AG08396 (cell line): ENCODE measurements at regions not wholly inside any gene's neighbourhood (a gene's known extent, or its start where the extent isn't known, plus 50 kb on each side); places are given as distances from the start of the nearest gene placed in this dataset.

Source experiments
- DNase-seq: peaks from one replicate; pipeline ENCODE4 v3.0.0; 2012; ENCODE audit warnings: low spot score, mixed read lengths

DNA sequence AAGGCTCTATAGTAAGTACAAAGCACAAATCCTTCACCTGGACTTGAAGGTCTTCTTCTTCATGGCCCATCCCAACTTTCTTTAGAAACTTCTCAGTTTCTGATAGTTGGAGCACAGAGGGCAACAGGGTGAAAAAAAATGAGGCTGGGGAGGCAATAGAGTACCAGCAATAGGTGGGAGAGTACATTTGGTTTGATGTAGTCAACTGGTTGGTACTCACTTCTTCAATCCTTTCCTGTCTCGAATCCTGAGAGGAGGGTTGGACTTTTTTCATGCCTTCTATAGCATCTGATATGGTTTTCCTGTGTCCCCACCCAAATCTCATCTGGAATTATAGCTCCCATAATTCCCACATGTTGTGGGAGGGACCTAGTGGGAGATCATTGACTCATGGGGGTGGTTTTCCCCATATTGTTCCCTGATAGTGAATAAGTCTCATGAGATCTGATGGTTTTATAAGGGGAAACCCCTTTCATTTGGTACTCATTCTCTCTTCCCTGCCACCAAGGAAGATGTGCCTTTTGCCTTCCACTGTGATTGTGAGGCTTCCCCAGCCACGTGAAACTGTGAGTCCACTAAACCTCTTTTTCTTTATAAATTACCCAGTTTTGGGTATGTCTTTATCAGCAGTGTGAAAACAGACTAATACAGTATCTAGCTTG is 75.9 kb upstream of the LCLAT1 start:
- DNase-seq = no peak

DNA sequence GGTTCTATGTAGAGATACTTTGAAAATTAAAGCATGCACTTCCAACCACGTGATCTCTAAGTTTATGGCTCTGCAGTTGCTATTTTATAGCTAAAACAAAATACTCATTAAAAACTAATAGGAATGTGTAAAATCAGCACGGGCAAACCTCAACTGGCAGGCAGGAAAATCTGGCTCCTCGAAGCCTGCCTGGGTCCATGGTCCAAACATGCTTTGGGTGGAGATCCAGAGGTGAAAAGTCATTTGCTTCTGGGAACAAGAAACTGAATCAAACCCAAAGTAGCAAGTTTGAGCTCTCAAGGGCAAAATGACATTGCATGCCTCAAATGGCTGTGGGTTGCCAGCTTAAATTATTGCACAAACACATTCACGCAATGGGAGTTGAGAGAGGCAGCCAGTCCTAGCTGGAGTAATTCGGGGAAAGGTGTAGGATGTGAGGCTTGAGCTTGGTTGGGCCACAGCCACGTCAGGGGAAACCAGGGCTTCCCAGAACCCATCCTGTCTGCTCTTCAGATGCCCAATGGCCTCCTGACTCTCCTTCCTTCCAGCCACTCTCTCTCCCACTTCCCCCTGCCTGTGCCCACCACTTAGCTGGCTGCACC is 75.2 kb upstream of the LCLAT1 start:
- peak; percentile 41 for DNase-seq

GRCh38 chr2:30372826-30373225 is 74.2 kb upstream of the LCLAT1 start:
- no peak for DNase-seq

DNA sequence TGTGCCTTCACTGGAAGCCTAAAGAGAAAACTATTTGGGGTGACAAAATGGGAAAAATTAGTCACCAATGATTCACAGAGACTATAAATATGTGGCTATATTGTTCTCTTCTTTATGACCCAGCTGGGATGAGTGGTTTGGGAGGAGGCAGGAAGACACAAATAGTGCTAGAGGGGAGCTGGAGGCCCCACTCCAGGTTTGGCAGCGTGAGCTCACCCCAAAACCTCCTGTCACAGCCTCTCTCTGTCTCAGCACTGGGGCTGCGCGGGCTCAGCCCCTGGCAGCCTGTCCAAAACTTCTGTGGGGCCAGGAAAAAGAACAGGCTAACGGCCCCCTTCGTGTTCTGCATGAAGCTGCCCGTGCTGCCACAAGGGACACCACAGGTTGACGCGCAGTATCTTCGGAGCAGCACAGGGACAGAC is 73.2 kb upstream of the LCLAT1 start:
- peak; percentile 53 for DNase-seq

DNA sequence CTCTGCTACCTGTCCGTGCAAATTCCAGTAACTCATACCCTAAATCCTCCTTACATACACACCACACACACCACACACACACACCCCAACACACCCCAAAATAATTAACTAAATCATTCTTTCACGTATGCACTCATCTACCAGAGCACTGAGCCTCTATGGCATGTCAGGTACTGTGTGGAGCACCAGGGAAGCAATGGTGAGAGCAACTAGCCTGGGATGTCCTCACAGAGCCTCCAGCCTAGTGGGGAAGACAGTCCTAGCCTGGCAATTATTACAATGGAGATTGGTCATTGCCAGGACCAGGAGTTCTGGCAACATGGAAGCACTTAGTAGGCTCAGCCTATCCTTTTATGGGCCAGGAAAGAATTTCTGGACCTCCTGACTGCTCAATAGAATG is 72.7 kb upstream of the LCLAT1 start:
- DNase-seq = no peak

- DNase-seq = no peak
These were observed 71.1 kb upstream of the LCLAT1 start for GRCh38 chr2:30375915-30376314.

- no peak for DNase-seq
These were observed 67.6 kb upstream of the LCLAT1 start for GRCh38 chr2:30379481-30379880.

GRCh38 chr2:30380824-30381223 is 66.2 kb upstream of the LCLAT1 start:
- DNase-seq = no peak

DNA sequence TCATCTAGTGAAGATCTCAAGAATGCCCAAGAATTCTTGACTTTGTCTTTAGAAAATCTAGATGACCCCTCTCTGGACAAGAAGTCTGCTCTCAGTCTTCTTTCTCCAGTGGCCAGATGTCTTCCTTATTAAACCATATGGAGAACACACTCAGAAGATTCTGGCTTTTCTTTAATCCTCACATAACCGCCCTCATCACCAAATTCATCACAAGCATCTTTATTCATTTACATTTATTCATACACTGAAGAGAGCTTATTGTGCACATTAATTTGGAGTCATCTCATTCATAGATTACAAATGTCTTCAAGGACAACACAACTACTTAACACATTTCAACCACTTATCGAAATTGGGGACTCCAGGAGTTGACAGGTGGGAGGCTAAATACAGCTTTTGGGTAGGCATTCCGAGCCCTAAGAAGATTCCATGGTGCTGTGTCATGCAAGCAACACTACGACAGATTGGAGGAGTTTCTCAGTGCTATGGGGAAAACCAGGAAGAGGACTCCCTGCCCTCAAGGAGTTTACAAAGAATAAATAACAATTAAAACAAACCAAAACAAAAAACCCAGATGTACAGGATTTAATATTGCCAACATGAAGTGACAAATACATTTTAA is 64.8 kb upstream of the LCLAT1 start:
- no peak for DNase-seq

DNA sequence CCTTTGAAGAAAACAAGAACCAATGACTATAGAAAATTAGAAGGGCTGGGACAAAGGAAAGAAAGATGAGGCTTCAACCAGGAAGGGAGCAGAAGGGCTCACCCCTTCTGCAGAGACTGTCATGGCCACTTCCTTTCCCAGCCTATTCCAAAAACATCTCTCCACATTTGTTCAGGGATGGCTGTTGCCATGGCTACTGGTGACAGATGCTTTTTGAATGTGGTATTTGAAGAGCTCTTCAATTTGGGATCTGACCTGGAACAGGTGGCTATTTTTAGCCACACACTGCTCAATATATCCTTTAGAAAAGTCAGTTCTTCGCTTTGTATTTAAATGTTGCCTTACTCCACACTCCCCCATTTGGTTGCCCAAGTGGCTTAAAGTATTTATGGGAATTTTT is 64.1 kb upstream of the LCLAT1 start:
- DNase-seq = no peak

DNA sequence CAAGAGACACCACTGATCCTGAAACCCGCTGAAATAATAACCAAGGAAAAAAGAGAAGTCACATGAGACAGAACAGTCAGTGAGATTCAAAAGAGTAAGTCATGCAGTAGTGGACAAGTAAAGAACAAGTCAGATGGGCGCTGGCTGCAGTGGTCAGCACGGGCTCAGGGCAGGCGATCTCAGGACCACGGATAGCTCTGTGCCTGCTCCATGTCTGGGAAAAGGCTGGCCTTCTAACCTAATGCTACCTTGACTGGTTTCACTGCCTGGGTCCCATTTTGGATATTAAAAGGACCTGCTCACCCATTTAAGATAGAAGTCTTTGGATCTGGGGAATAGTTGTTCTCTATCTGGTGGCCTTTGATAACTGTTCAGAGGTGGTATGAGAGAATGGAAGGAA is 61.7 kb upstream of the LCLAT1 start:
- DNase-seq = peak; percentile 60

- no peak for DNase-seq
These were observed 54.9 kb upstream of the LCLAT1 start for GRCh38 chr2:30392097-30392496.

GRCh38 chr2:30393510-30393909 is 53.5 kb upstream of the LCLAT1 start:
- no peak for DNase-seq

DNA sequence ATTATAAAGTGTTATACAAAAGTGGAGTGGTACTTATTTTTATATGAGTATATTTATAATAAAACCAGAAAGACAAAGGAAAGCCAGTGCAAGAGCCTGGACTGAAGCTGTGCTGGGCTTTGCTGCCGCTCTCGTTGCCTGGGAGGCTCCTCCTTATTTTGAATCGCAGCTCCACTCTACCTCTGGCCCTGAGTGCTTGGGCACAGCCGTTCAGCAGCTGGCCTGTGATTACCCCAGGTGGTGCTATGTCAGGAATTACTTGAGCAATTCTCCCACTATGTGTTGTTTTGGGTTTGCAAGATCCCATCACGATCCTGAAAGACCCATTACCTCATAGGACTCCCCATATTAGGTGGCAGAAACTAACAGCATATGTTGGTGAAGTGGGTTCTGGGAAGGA is 53.0 kb upstream of the LCLAT1 start:
- no peak for DNase-seq

DNA sequence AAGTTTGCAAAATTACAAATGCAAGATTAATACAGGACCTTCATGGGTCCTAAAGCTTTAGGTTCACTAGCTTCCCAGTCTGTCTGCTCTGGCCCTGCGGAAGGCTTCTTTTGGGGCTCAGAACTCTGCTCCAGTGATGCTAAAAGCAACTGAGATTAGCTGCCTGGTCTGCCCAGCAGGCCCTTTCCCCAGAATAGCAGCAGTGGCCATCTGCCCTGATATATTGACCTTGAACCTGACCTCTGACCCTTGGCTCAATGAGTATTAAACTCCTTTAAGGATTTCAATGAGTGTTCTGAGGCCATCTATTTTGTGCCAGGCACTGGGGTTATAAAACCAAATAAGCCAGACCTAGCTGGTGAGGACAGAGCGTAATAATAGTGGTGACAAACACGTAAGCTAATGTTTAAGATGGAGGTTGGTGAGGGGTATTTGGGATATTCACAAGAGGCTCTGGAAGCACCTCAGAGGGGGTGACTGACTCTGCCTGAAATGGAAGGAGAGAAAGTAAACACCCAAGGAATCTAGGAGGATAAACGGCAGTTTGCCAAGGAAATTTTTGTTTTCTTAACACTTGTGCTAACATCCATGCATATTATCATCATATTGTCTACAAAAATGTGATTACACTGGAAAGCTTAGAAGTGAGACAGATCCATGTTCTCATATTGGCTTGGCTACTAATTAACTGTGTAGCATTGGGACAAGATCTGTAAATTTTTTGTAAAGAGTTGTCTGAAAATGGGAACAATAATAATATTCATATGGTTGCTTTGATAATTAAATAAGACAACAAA is 50.4 kb upstream of the LCLAT1 start:
- no peak for DNase-seq
